H9 (cell line): ENCODE measurements at regions not wholly inside any gene's neighbourhood (a gene's known extent, or its start where the extent isn't known, plus 50 kb on each side); places are given as distances from the start of the nearest gene placed in this dataset.

Experiments
- DNase-seq: peaks from one replicate; pipeline ENCODE4 v3.0.0-alpha.2; 2017
- H2AFZ ChIP-seq: one replicate; pipeline ENCODE4 v1.6.1; 2013; ENCODE audit warnings: mild to moderate bottlenecking, low read length, control low read depth, moderate library complexity
- H2AK5ac ChIP-seq: 2 replicates; pipeline ENCODE4 v1.6.1; 2013; ENCODE audit warnings: low read length, control low read depth, mixed read lengths; ENCODE audit not compliant: insufficient read length
- H2BK120ac ChIP-seq: one replicate; pipeline ENCODE4 v1.6.1; 2013; ENCODE audit warnings: low read depth, mild to moderate bottlenecking, low read length, control low read depth, inconsistent platforms; ENCODE audit not compliant: poor library complexity, severe bottlenecking
- H2BK12ac ChIP-seq: 2 replicates; pipeline ENCODE4 v1.6.1; 2013; ENCODE audit warnings: low read length, control low read depth, mixed read lengths, low read depth; ENCODE audit not compliant: insufficient read length
- H2BK15ac ChIP-seq: 2 replicates; pipeline ENCODE4 v1.6.1; 2013; ENCODE audit warnings: low read depth, low read length, control low read depth
- H2BK20ac ChIP-seq: one replicate; pipeline ENCODE4 v1.6.1; 2013; ENCODE audit warnings: low read depth, mild to moderate bottlenecking, low read length, control low read depth, inconsistent platforms; ENCODE audit not compliant: poor library complexity, severe bottlenecking
- H2BK5ac ChIP-seq: 2 replicates; pipeline ENCODE4 v1.6.1; 2013; ENCODE audit warnings: low read length, control low read depth, mixed read lengths; ENCODE audit not compliant: insufficient read length
- H3K14ac ChIP-seq: 2 replicates; pipeline ENCODE4 v1.6.1; 2013; ENCODE audit warnings: low read length, control low read depth; ENCODE audit not compliant: insufficient read depth
- H3K18ac ChIP-seq: 2 replicates; pipeline ENCODE4 v1.6.1; 2013; ENCODE audit warnings: low read depth, mild to moderate bottlenecking, mixed read lengths, low read length, control low read depth; ENCODE audit not compliant: insufficient read length
- H3K23ac ChIP-seq: 2 replicates; pipeline ENCODE4 v1.6.1; 2013; ENCODE audit warnings: low read length, control low read depth, mixed read lengths, low read depth; ENCODE audit not compliant: insufficient read length
- H3K23me2 ChIP-seq: 2 replicates; pipeline ENCODE4 v1.6.1; 2013; ENCODE audit warnings: low read depth, mild to moderate bottlenecking, mixed read lengths, low read length, control low read depth; ENCODE audit not compliant: insufficient read length, poor library complexity, severe bottlenecking
- H3K27ac ChIP-seq: 2 replicates; pipeline ENCODE4 v1.5.1; 2013; ENCODE audit warnings: low read length, control low read depth, mixed read lengths, low read depth; ENCODE audit not compliant: insufficient read length
- H3K27me3 ChIP-seq: 2 replicates; pipeline ENCODE4 v1.6.1; 2013; ENCODE audit warnings: low read length, control low read depth, inconsistent platforms; ENCODE audit not compliant: insufficient read depth
- H3K4ac ChIP-seq: 2 replicates; pipeline ENCODE4 v1.6.1; 2013; ENCODE audit warnings: low read depth, mild to moderate bottlenecking, control low read depth, inconsistent platforms, low read length, moderate library complexity
- H3K4me1 ChIP-seq: 2 replicates; pipeline ENCODE4 v1.6.1; 2013; ENCODE audit warnings: low read length, control low read depth, inconsistent platforms; ENCODE audit not compliant: insufficient read depth
- H3K4me2 ChIP-seq: 2 replicates; pipeline ENCODE4 v1.6.1; 2013; ENCODE audit warnings: low read length, control low read depth, mixed read lengths; ENCODE audit not compliant: insufficient read length, insufficient read depth
- H3K56ac ChIP-seq: 2 replicates; pipeline ENCODE4 v1.6.1; 2013; ENCODE audit warnings: low read depth, mild to moderate bottlenecking, mixed read lengths, low read length, control low read depth; ENCODE audit not compliant: insufficient read length
- H3K79me1 ChIP-seq: 2 replicates; pipeline ENCODE4 v1.6.1; 2013; ENCODE audit warnings: low read depth, mild to moderate bottlenecking, moderate library complexity, low read length, control low read depth, inconsistent platforms; ENCODE audit not compliant: insufficient read depth, poor library complexity, severe bottlenecking
- H3K79me2 ChIP-seq: 2 replicates; pipeline ENCODE4 v1.6.1; 2013; ENCODE audit warnings: low read length, control low read depth, inconsistent platforms; ENCODE audit not compliant: insufficient read depth
- H3K9ac ChIP-seq: 2 replicates; pipeline ENCODE4 v1.6.1; 2013; ENCODE audit warnings: low read length, control low read depth, mixed read lengths; ENCODE audit not compliant: insufficient read length; ENCODE audit errors: extremely low read depth
- H3K9me3 ChIP-seq: one replicate; pipeline ENCODE4 v1.6.1; 2013; ENCODE audit warnings: low read depth, low read length, inconsistent platforms; ENCODE audit not compliant: control insufficient read depth
- H3T11ph ChIP-seq: one replicate; pipeline ENCODE4 v1.6.1; 2013; ENCODE audit warnings: mild to moderate bottlenecking, low read length, control low read depth, inconsistent platforms
- H4K20me1 ChIP-seq: one replicate; pipeline ENCODE4 v1.6.1; 2013; ENCODE audit not compliant: control insufficient read depth, insufficient read length, insufficient read depth
- H4K5ac ChIP-seq: 2 replicates; pipeline ENCODE4 v1.6.1; 2013; ENCODE audit warnings: low read depth, mild to moderate bottlenecking, mixed read lengths, low read length, control low read depth; ENCODE audit not compliant: insufficient read length
- H4K8ac ChIP-seq: replicated peaks from 2 replicates; pipeline ENCODE4 v1.6.1; 2013; ENCODE audit warnings: low read length, control low read depth, mixed read lengths, low read depth; ENCODE audit not compliant: insufficient read length
- H4K91ac ChIP-seq: 2 replicates; pipeline ENCODE4 v1.6.1; 2013; ENCODE audit warnings: low read depth, mild to moderate bottlenecking, moderate library complexity, mixed read lengths, low read length, control low read depth; ENCODE audit not compliant: insufficient read length
- H3K27ac Mint-ChIP-seq, 3 experiments: 2 replicates in 2 of 3; 3 replicates in 1 of 3; pipeline ENCODE4 v1.8.0; 2020 to 2021; ENCODE audit warnings: mixed read lengths in 3 of 3, mild to moderate bottlenecking in 1 of 3, moderate library complexity in 1 of 3
- H3K27me3 Mint-ChIP-seq: 2 replicates; pipeline ENCODE4 v1.8.0; 2021; ENCODE audit warnings: low read depth, mild to moderate bottlenecking, moderate library complexity, mixed read lengths
- H3K36me3 Mint-ChIP-seq, 3 experiments: 2 replicates in 2 of 3; 3 replicates in 1 of 3; pipeline ENCODE4 v1.8.0; 2020 to 2021; ENCODE audit warnings: low read depth in 3 of 3, mixed read lengths in 3 of 3; ENCODE audit not compliant: insufficient read depth in 1 of 3
- H3K4me1 Mint-ChIP-seq, 2 experiments: 2 replicates each; pipeline ENCODE4 v1.8.0; 2020; ENCODE audit warnings: mixed read lengths in 2 of 2
- H3K4me3 Mint-ChIP-seq, 2 experiments: 2 replicates in 1 of 2; 3 replicates in 1 of 2; pipeline ENCODE4 v1.8.0; 2020 to 2021; ENCODE audit warnings: mild to moderate bottlenecking in 2 of 2, mixed read lengths in 2 of 2, moderate library complexity in 1 of 2
- H3K9me3 Mint-ChIP-seq, 2 experiments: 2 replicates in 1 of 2; 3 replicates in 1 of 2; pipeline ENCODE4 v1.8.0; 2020; ENCODE audit warnings: mild to moderate bottlenecking in 2 of 2, mixed read lengths in 2 of 2, moderate library complexity in 1 of 2
- CTCF ChIP-seq: fragments of 200-600 bp; sonication (generic); conservative IDR thresholded peaks from 3 replicates; pipeline ENCODE4 v1.8.0; 2021; ENCODE audit warnings: antibody characterized with exemption, mild to moderate bottlenecking
- WGBS: extraction: QIAGEN DNeasy Blood & Tissue Kit; methylation state at CpG from one replicate; pipeline ENCODE4 v1.1.7; 2013; ENCODE audit warnings: missing lambda C conversion rate, low lambda C conversion rate, mixed read lengths; ENCODE audit not compliant: insufficient read length; ENCODE audit errors: extremely low coverage; 5-methylcytosine and 5-hydroxymethylcytosine counted together

GRCh38 chr9:105087910-105088898 lies 156.2 kb upstream of the SLC44A1 start:
- Histone ChIP-seq H3K27ac (no peak overlapping the region), H3K79me2 (no peaks in the 10 kb centered on the region), H2BK20ac (no peak overlapping the region), H4K5ac (no peak overlapping the region), H3K23ac (no peak overlapping the region), H2AK5ac (no peak overlapping the region), H3K18ac (no peak overlapping the region), H3K4me2 (no peak overlapping the region), H3K14ac (no peak overlapping the region), H3K9ac (no peak overlapping the region), H4K20me1 (no peaks in the 10 kb centered on the region), H2AFZ (no peak overlapping the region), H3K27me3 (no peaks in the 10 kb centered on the region), H4K8ac (no peak overlapping the region), H3K9me3 (no peaks in the 10 kb centered on the region), H3T11ph (no peak overlapping the region), H3K4ac (no peak overlapping the region), H2BK120ac (no peak overlapping the region), H3K23me2 (no peaks in the 10 kb centered on the region), H4K91ac (no peak overlapping the region), H2BK12ac (no peak overlapping the region), H3K56ac (no peak overlapping the region), H3K4me1 (no peaks in the 10 kb centered on the region; the same call in 1 of the 2 replicates), H2BK5ac (no peak overlapping the region), H2BK15ac (no peak overlapping the region), H3K79me1 (no peaks in the 10 kb centered on the region)
- Mint-ChIP-seq H3K4me3 (no peak overlapping the region), H3K27me3 (no peaks in the 10 kb centered on the region), H3K27ac (no peak overlapping the region), H3K9me3 (peaks cover 0 to 4% of the 10 kb centered on the region in 2 experiments; a peak in 1 of 5 replicates), H3K4me1 (peaks cover 10 to 16% of the 10 kb centered on the region in 2 experiments), H3K36me3 (peaks cover 0 to 4% (median 0%) of the 10 kb centered on the region in 3 experiments; a peak in 1 of 7 replicates)
- TF ChIP-seq CTCF = peak; percentile 33; the same call in 2 of the 3 replicates
- WGBS = no CpG with 5 or more reads among the region's 4 CpGs
- no peak for DNase-seq
